Neural progenitor cell (in vitro differentiated cells): ENCODE measurements at regions not wholly inside any gene's neighbourhood (a gene's known extent, or its start where the extent isn't known, plus 50 kb on each side); places are given as distances from the start of the nearest gene placed in this dataset.

ENCODE experiments used
- CTCF ChIP-seq: fragments of 200-600 bp; sonication (generic); IDR thresholded peaks from 2 replicates; pipeline ENCODE4 v1.5.1; 2017; ENCODE audit warnings: antibody characterized with exemption, mild to moderate bottlenecking
- EZH2phosphoT487 ChIP-seq: fragments of 200-600 bp; sonication (generic); IDR thresholded peaks from 2 replicates; pipeline ENCODE4 v1.6.1; 2017; ENCODE audit warnings: antibody characterized with exemption

GRCh38 chr22:27636716-27637508, 164.6 kb downstream of the MN1 start:
- TF ChIP-seq EZH2phosphoT487: no peak
- TF ChIP-seq CTCF: no peak
